PC-3 (cell line): ENCODE measurements at regions not wholly inside any gene's neighbourhood (a gene's known extent, or its start where the extent isn't known, plus 50 kb on each side); places are given as distances from the start of the nearest gene placed in this dataset.

ENCODE experiments used
- CTCF ChIP-seq: fragments of 300-600 bp; sonication (generic); conservative IDR thresholded peaks from 2 replicates; pipeline ENCODE4 v1.5.1; 2017; ENCODE audit warnings: antibody characterized with exemption, low read depth, mild to moderate bottlenecking, low read length
- EZH2 ChIP-seq: fragments of 300-600 bp; sonication (generic); IDR thresholded peaks from one replicate; pipeline ENCODE4 v1.6.1; 2017; ENCODE audit warnings: antibody characterized with exemption, mild to moderate bottlenecking, low read length; ENCODE audit not compliant: unreplicated experiment
- EZH2phosphoT487 ChIP-seq: fragments of 300-600 bp; sonication (generic); IDR thresholded peaks from 2 replicates; pipeline ENCODE4 v1.6.1; 2018; ENCODE audit warnings: mild to moderate bottlenecking, antibody characterized with exemption, low read length, borderline replicate concordance

DNA sequence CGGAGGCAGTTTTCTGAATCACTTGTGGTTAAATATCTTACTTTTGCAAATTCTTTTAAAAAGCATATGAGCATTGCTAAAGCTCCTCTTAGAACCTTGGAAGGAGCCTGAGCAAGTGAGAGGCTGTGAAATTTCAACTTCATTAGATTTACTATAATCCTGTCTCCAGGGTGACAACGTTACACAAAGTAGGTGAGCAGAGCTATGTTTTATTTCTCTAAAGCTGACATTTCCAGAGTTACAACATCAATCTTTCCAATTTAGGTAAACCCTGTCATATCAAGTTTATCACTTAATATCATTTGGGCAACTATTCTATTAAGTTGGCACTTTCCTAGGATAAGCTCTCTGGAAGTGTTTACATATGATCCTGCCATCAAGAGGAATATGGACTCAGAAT is 544.9 kb upstream of the CBLB start:
- TF ChIP-seq CTCF: no peak
- no peak for TF ChIP-seq EZH2phosphoT487
- no peak for TF ChIP-seq EZH2
